Gastrocnemius medialis (tissue), 4 donors: ENCODE measurements at regions not wholly inside any gene's neighbourhood (a gene's known extent, or its start where the extent isn't known, plus 50 kb on each side); places are given as distances from the start of the nearest gene placed in this dataset.
"Not testable (repeated sequence)": the region's sequence is repeated elsewhere in the genome, so short reads cannot be mapped to it uniquely, and the experiment has no call there.

ENCODE experiments used
- CTCF ChIP-seq, 5 experiments: fragments of 450-650 bp in 3 of 5; fragments of 200-600 bp in 2 of 5; sonication (generic) in 2 of 5; IDR thresholded peaks in 4 of 5; conservative IDR thresholded peaks in 1 of 5; 1 replicate in 4 of 5; 2 replicates in 1 of 5; pipeline ENCODE4 v1.5.1; 2016 to 2019; ENCODE audit warnings: antibody characterized with exemption in 5 of 5, mild to moderate bottlenecking in 3 of 5, moderate library complexity in 3 of 5
- POLR2A ChIP-seq, 2 donors: fragments of 450-650 bp; IDR thresholded peaks; one replicate each; pipeline ENCODE4 v1.6.1; 2017; ENCODE audit warnings: antibody characterized with exemption in 2 of 2, mild to moderate bottlenecking in 2 of 2, moderate library complexity in 2 of 2

DNA sequence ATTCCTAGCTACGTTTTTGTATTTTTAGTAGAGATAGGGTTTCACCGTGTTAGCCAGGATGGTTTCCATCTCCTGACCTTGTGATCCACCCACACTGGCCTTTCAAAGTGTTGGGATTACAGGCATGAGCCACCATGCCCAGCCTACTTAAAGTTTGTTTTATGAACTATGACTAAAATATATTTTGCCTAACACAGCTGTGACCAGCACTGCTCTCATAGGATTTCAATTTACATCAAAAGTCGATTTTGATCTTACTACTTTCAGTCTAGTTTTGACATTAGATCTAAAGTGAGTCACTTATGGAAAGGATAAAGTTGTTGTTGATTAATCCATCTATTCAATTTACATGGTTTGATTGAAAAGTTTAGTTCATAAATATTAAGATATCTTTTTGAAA, 245.5 kb downstream of the CDY2B start:
- TF ChIP-seq CTCF (IDR thresholded peaks at IDR 0.05 in 4 of 5, conservative IDR thresholded peaks at IDR 0.05 in 1 of 5); POLR2A (IDR thresholded peaks at IDR 0.05): not testable (repeated sequence)
